HEK293 (cell line): ENCODE measurements at regions not wholly inside any gene's neighbourhood (a gene's known extent, or its start where the extent isn't known, plus 50 kb on each side); places are given as distances from the start of the nearest gene placed in this dataset.

ENCODE experiments used
- CTCF ChIA-PET: fragments of 350-600 bp; formaldehyde crosslinking; extraction: SDS; loops from one replicate; lab custom pipeline; 2021; ENCODE audit warnings: antibody characterized with exemption; lab: Yijun Ruan, JAX
- POLR2A ChIA-PET: fragments of 300-600 bp; formaldehyde crosslinking; extraction: SDS; loops from one replicate; lab custom pipeline; 2020; ENCODE audit warnings: antibody characterized with exemption, inconsistent platforms; lab: Yijun Ruan, JAX
- H3K27ac ChIP-seq: fragments of 200-500 bp; sonication (Bioruptor generic); 2 replicates; pipeline ENCODE4 v1.5.1; 2014; ENCODE audit warnings: low read depth, low read length, control low read depth, inconsistent platforms; ENCODE audit errors: extremely low read depth
- H3K36me3 ChIP-seq, 2 experiments: fragments of 200-500 bp in 1 of 2; sonication (Bioruptor generic) in 1 of 2; 1 replicate in 1 of 2; 2 replicates in 1 of 2; pipeline ENCODE4 v1.5.1; 2014 to 2017; ENCODE audit warnings: inconsistent platforms in 2 of 2, low read length in 2 of 2; ENCODE audit not compliant: control insufficient read depth in 2 of 2, insufficient read depth in 1 of 2
- H3K4me1 ChIP-seq: fragments of 200-500 bp; sonication (Bioruptor generic); 2 replicates; pipeline ENCODE4 v1.5.1; 2014; ENCODE audit warnings: mild to moderate bottlenecking, low read length, inconsistent platforms; ENCODE audit not compliant: control insufficient read depth, insufficient read depth
- H3K4me3 ChIP-seq: 2 replicates; pipeline ENCODE4 v1.5.1; 2011; ENCODE audit warnings: low read depth, mild to moderate bottlenecking, control low read depth, low read length, moderate library complexity
- H3K9me3 ChIP-seq: fragments of 200-500 bp; sonication (Bioruptor generic); 2 replicates; pipeline ENCODE4 v1.5.1; 2014; ENCODE audit warnings: low read depth, low read length, inconsistent platforms; ENCODE audit not compliant: control insufficient read depth, insufficient read depth
- AEBP2 ChIP-seq: fragments of 450-650 bp; formaldehyde crosslinking; IDR thresholded peaks from 2 replicates; pipeline ENCODE4 v1.5.1; 2016; ENCODE audit warnings: missing biosample characterization, missing genetic modification characterization, borderline replicate concordance
- BCL11B ChIP-seq: fragments of 450-650 bp; formaldehyde crosslinking; IDR thresholded peaks from 2 replicates; pipeline ENCODE4 v1.5.1; 2016; ENCODE audit warnings: low read depth, missing biosample characterization, missing genetic modification characterization
- FEZF1 ChIP-seq: fragments of 450-650 bp; formaldehyde crosslinking; IDR thresholded peaks from 2 replicates; pipeline ENCODE4 v1.5.1; 2016; ENCODE audit warnings: missing biosample characterization, missing genetic modification characterization
- PRDM6 ChIP-seq: fragments of 450-650 bp; formaldehyde crosslinking; IDR thresholded peaks from 2 replicates; pipeline ENCODE4 v1.5.1; 2017; ENCODE audit warnings: missing biosample characterization, missing genetic modification characterization
- SP2 ChIP-seq: fragments of 450-650 bp; formaldehyde crosslinking; IDR thresholded peaks from 2 replicates; pipeline ENCODE4 v1.5.1; 2016; ENCODE audit warnings: missing biosample characterization, missing genetic modification characterization
- ZBTB48 ChIP-seq: fragments of 450-650 bp; formaldehyde crosslinking; IDR thresholded peaks from 2 replicates; pipeline ENCODE4 v1.5.1; 2016; ENCODE audit warnings: missing biosample characterization, missing genetic modification characterization
- ZBTB7A ChIP-seq: fragments of 450-650 bp; formaldehyde crosslinking; IDR thresholded peaks from 2 replicates; pipeline ENCODE4 v1.5.1; 2016; ENCODE audit warnings: low read depth, missing biosample characterization, missing genetic modification characterization
- ZBTB8A ChIP-seq: fragments of 450-650 bp; formaldehyde crosslinking; IDR thresholded peaks from 2 replicates; pipeline ENCODE4 v1.5.1; 2016; ENCODE audit warnings: missing biosample characterization, missing genetic modification characterization
- ZFP37 ChIP-seq: fragments of 450-650 bp; formaldehyde crosslinking; IDR thresholded peaks from 2 replicates; pipeline ENCODE4 v1.5.1; 2016; ENCODE audit warnings: missing biosample characterization, missing genetic modification characterization
- ZNF184 ChIP-seq: fragments of 450-650 bp; IDR thresholded peaks from 2 replicates; pipeline ENCODE4 v1.5.1; 2018; ENCODE audit warnings: missing biosample characterization, mild to moderate bottlenecking, missing genetic modification characterization
- ZNF19 ChIP-seq: fragments of 450-650 bp; formaldehyde crosslinking; IDR thresholded peaks from 2 replicates; pipeline ENCODE4; 2016; ENCODE audit warnings: missing biosample characterization, missing genetic modification characterization, low read depth
- ZNF2 ChIP-seq: fragments of 450-650 bp; formaldehyde crosslinking; IDR thresholded peaks from 2 replicates; pipeline ENCODE4 v1.5.1; 2016; ENCODE audit warnings: missing biosample characterization, missing genetic modification characterization
- ZNF239 ChIP-seq: fragments of 450-650 bp; formaldehyde crosslinking; IDR thresholded peaks from 2 replicates; pipeline ENCODE4 v1.5.1; 2016; ENCODE audit warnings: missing biosample characterization, missing genetic modification characterization
- ZNF266 ChIP-seq: fragments of 450-650 bp; formaldehyde crosslinking; IDR thresholded peaks from 2 replicates; pipeline ENCODE4 v1.5.1; 2016; ENCODE audit warnings: missing biosample characterization, missing genetic modification characterization, low read depth
- ZNF311 ChIP-seq: fragments of 450-650 bp; formaldehyde crosslinking; IDR thresholded peaks from 2 replicates; pipeline ENCODE4 v1.5.1; 2017; ENCODE audit warnings: missing biosample characterization, missing genetic modification characterization, borderline replicate concordance
- ZNF350 ChIP-seq: fragments of 450-650 bp; formaldehyde crosslinking; IDR thresholded peaks from 2 replicates; pipeline ENCODE4 v1.5.0; 2017; ENCODE audit warnings: missing biosample characterization, mild to moderate bottlenecking, missing genetic modification characterization
- ZNF354C ChIP-seq: fragments of 450-650 bp; formaldehyde crosslinking; IDR thresholded peaks from 2 replicates; pipeline ENCODE4 v1.5.1; 2016; ENCODE audit warnings: missing biosample characterization, missing genetic modification characterization, low read depth, borderline replicate concordance
- ZNF398 ChIP-seq: fragments of 450-650 bp; formaldehyde crosslinking; IDR thresholded peaks from 2 replicates; pipeline ENCODE4 v1.5.1; 2017; ENCODE audit warnings: missing biosample characterization, missing genetic modification characterization
- ZNF426 ChIP-seq: fragments of 450-650 bp; formaldehyde crosslinking; IDR thresholded peaks from 2 replicates; pipeline ENCODE4 v1.5.1; 2017; ENCODE audit warnings: missing biosample characterization, missing genetic modification characterization, mild to moderate bottlenecking, inconsistent platforms, moderate library complexity
- ZNF488 ChIP-seq: fragments of 450-650 bp; formaldehyde crosslinking; IDR thresholded peaks from 2 replicates; pipeline ENCODE4 v1.5.1; 2016; ENCODE audit warnings: missing biosample characterization, missing genetic modification characterization
- ZNF514 ChIP-seq: fragments of 450-650 bp; formaldehyde crosslinking; IDR thresholded peaks from 2 replicates; pipeline ENCODE4 v1.5.1; 2016; ENCODE audit warnings: missing biosample characterization, missing genetic modification characterization
- ZNF580 ChIP-seq: fragments of 450-650 bp; formaldehyde crosslinking; IDR thresholded peaks from 2 replicates; pipeline ENCODE4 v1.5.1; 2016; ENCODE audit warnings: missing biosample characterization, missing genetic modification characterization
- ZNF621 ChIP-seq: fragments of 450-650 bp; formaldehyde crosslinking; IDR thresholded peaks from 2 replicates; pipeline ENCODE4 v1.5.1; 2017; ENCODE audit warnings: missing biosample characterization, missing genetic modification characterization
- ZNF670 ChIP-seq: fragments of 450-650 bp; formaldehyde crosslinking; IDR thresholded peaks from 2 replicates; pipeline ENCODE4 v1.5.1; 2016; ENCODE audit warnings: missing biosample characterization, missing genetic modification characterization, low read depth
- ZNF704 ChIP-seq: fragments of 450-650 bp; formaldehyde crosslinking; IDR thresholded peaks from 2 replicates; pipeline ENCODE4 v1.5.1; 2016; ENCODE audit warnings: missing biosample characterization, missing genetic modification characterization
- ZNF777 ChIP-seq: fragments of 450-650 bp; formaldehyde crosslinking; IDR thresholded peaks from 2 replicates; pipeline ENCODE4 v1.5.1; 2017; ENCODE audit warnings: missing biosample characterization, missing genetic modification characterization, borderline replicate concordance

GRCh38 chr2:185161701-185162100 lies 563.4 kb downstream of the ZNF804A start:
- ChIA-PET CTCF (no interaction called here), POLR2A (no interaction called here)
- no peak overlapping the region for H3K27ac ChIP-seq
- no peak for TF ChIP-seq ZNF398 (tag by site-specific recombination)
- no peak for TF ChIP-seq ZBTB7A (tag by site-specific recombination)
- TF ChIP-seq ZBTB48 = no peak
- no peak for TF ChIP-seq ZFP37 (tag by site-specific recombination)
- no peak for TF ChIP-seq ZNF777 (tag by site-specific recombination)
- no peak for TF ChIP-seq ZNF426 (tag by site-specific recombination)
- TF ChIP-seq ZNF514 (tag by site-specific recombination) = no peak
- no peak for TF ChIP-seq ZNF704 (tag by site-specific recombination)
- TF ChIP-seq ZNF266 (tag by site-specific recombination) = no peak
- TF ChIP-seq AEBP2 (tag by site-specific recombination) = no peak
- no peak for TF ChIP-seq ZNF311 (tag by site-specific recombination)
- TF ChIP-seq PRDM6 (tag by site-specific recombination) = no peak
- TF ChIP-seq SP2 = no peak
- no peak for TF ChIP-seq ZNF184
- no peak for TF ChIP-seq ZNF621 (tag by site-specific recombination)
- TF ChIP-seq BCL11B (tag by site-specific recombination) = no peak
- TF ChIP-seq FEZF1 (tag by site-specific recombination) = no peak
- TF ChIP-seq ZNF239 (tag by site-specific recombination) = no peak
- no peaks in the 10 kb centered on the region for H3K9me3 ChIP-seq
- no peaks in the 10 kb centered on the region for H3K4me1 ChIP-seq
- no peaks in the 10 kb centered on the region for H3K36me3 ChIP-seq
- no peak overlapping the region for H3K4me3 ChIP-seq

GRCh38 chr2:185174353-185174752 lies 564.3 kb upstream of the FSIP2 start:
- H3K9me3 ChIP-seq = no peaks in the 10 kb centered on the region
- ChIA-PET POLR2A (no interaction called here), CTCF (no interaction called here)
- no peak overlapping the region for H3K4me3 ChIP-seq
- H3K4me1 ChIP-seq = no peaks in the 10 kb centered on the region
- no peaks in the 10 kb centered on the region for H3K36me3 ChIP-seq
- TF ChIP-seq ZNF488 (tag by site-specific recombination) (no peak), ZNF350 (no peak), ZBTB8A (tag by site-specific recombination) (no peak), ZNF19 (no peak), ZBTB48 (no peak), ZNF354C (no peak), ZNF670 (tag by site-specific recombination) (no peak), ZNF2 (tag by site-specific recombination) (no peak), ZNF580 (tag by site-specific recombination) (no peak), ZNF266 (tag by site-specific recombination) (no peak)
- H3K27ac ChIP-seq = no peak overlapping the region
